ENCODE measurements at regions not wholly inside any gene's neighbourhood (a gene's known extent, or its start where the extent isn't known, plus 50 kb on each side); places are given as distances from the start of the nearest gene placed in this dataset.

- TF ChIP-seq, protein P1, sequence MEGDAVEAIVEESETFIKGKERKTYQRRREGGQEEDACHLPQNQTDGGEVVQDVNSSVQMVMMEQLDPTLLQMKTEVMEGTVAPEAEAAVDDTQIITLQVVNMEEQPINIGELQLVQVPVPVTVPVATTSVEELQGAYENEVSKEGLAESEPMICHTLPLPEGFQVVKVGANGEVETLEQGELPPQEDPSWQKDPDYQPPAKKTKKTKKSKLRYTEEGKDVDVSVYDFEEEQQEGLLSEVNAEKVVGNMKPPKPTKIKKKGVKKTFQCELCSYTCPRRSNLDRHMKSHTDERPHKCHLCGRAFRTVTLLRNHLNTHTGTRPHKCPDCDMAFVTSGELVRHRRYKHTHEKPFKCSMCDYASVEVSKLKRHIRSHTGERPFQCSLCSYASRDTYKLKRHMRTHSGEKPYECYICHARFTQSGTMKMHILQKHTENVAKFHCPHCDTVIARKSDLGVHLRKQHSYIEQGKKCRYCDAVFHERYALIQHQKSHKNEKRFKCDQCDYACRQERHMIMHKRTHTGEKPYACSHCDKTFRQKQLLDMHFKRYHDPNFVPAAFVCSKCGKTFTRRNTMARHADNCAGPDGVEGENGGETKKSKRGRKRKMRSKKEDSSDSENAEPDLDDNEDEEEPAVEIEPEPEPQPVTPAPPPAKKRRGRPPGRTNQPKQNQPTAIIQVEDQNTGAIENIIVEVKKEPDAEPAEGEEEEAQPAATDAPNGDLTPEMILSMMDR (conservative IDR thresholded peaks at IDR 0.05; ENCODE audit: low read depth, low read length) = no peak
- TF ChIP-seq POLR2A (IDR thresholded peaks at IDR 0.05; ENCODE audit: low read depth, low read length) (no peak), RAD21 (IDR thresholded peaks at IDR 0.05; ENCODE audit: low read length) (no peak), USF2 (IDR thresholded peaks at IDR 0.05; ENCODE audit: low read depth, low read length) (no peak), SMC3 (IDR thresholded peaks at IDR 0.05; ENCODE audit: low read depth, low read length) (no peak), NFE2L2 (IDR thresholded peaks at IDR 0.05; ENCODE audit: low read depth, low read length) (no peak)
These were observed 248.9 kb upstream of the IGFBP3 start for GRCh38 chr7:46170021-46170420.

Data from IMR-90 (cell line).